ENCODE measurements at regions not wholly inside any gene's neighbourhood (a gene's known extent, or its start where the extent isn't known, plus 50 kb on each side); places are given as distances from the start of the nearest gene placed in this dataset.

- TF ChIP-seq, protein P1, sequence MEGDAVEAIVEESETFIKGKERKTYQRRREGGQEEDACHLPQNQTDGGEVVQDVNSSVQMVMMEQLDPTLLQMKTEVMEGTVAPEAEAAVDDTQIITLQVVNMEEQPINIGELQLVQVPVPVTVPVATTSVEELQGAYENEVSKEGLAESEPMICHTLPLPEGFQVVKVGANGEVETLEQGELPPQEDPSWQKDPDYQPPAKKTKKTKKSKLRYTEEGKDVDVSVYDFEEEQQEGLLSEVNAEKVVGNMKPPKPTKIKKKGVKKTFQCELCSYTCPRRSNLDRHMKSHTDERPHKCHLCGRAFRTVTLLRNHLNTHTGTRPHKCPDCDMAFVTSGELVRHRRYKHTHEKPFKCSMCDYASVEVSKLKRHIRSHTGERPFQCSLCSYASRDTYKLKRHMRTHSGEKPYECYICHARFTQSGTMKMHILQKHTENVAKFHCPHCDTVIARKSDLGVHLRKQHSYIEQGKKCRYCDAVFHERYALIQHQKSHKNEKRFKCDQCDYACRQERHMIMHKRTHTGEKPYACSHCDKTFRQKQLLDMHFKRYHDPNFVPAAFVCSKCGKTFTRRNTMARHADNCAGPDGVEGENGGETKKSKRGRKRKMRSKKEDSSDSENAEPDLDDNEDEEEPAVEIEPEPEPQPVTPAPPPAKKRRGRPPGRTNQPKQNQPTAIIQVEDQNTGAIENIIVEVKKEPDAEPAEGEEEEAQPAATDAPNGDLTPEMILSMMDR (conservative IDR thresholded peaks at IDR 0.05; ENCODE audit: low read depth, low read length), result no peak
- TF ChIP-seq EZH2 (IDR thresholded peaks at IDR 0.05; ENCODE audit: borderline replicate concordance, low read depth, low read length, poor library complexity, severe bottlenecking), result no peak
Measured at GRCh38 chr12:46659032-46659650, 166.7 kb downstream of the SLC38A4 start.
